ENCODE measurements at regions not wholly inside any gene's neighbourhood (a gene's known extent, or its start where the extent isn't known, plus 50 kb on each side); places are given as distances from the start of the nearest gene placed in this dataset.

DNA sequence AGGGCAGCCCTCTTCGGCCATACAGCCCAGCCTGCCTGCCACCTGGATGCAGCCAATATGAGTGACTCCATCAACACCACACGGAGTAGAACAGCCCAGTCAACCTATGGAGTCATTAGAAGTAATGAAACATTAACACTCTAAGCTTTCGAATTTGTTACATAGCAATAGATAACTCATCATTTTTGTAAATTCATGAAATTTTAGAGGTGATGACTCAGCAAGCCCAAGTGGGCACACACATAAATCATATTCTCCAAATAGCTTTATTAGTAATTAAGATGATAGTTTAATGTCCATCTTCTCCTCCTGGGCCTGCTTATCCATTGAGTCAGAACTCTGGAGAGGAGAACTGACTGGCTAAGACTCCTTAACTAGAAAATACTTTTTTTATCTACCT is 335.0 kb upstream of the KCNH8 start:
- no peak for DNase-seq

DNA sequence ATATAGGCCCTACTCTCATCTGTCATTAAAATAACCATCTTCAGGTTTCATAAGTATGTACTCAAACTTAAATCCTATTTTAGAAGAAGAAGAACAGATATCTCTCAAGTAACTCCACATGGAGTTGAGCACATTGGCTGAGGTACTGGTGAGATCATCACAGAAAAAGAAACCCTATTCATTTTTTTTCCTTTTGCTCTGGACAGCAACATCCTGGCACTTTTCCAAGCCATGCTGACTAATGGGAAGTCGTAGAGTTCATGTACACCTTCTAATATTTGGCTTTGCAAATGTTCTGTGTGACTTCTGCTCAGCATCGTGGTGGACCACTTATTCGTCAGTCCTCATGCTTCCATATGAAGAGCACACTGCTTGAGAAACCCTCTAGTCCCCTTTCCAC is 336.0 kb upstream of the KCNH8 start:
- no peak for DNase-seq

DNA sequence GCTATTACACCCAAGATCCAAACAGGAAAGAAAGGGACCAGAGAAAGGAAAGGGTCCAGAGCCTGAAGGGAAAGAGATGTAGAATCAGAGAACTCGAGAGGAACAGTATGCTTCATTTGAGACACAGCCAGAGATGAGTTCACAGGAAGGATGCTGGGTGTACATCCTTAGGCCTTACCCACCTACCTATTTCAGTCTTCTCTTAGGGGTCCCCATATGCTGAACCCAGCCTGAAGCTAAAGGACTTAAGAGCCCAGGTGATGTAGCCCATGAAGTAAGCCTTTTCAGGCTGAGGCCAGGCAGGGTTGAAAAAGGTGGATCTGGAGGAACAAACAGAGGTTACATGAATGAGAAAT is 338.0 kb upstream of the KCNH8 start:
- no peak for DNase-seq

DNA sequence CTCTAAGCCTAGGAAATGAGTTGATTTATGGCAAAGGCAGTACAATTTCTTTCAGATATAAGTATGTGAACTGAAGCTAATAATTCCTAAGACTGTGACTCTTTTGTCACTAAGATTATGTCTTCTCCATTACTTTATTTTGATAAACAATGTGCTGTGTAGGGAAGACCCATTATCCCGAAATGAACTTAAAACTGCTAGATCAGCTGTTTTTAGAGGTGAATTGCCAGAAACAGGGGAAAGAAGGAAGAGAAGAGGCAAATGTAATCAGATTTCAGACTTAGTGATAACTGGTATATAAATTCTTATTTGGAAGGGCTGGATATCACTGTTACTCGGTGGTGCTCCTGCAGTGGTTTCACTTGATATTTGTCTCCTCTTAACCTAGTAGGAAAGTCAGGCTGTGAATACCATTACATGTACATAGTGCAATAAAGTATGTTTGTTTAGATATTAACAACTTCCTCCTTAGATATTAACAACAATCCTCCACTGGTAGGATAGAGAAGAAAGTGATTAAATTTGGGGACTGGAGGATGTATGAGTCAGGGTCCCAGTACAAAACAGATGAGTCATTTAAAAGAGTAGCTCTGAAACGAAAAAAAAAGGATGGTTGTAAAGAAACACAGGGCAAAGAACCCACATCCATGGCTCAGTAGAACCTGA is 338.5 kb upstream of the KCNH8 start:
- no peak for DNase-seq

DNA sequence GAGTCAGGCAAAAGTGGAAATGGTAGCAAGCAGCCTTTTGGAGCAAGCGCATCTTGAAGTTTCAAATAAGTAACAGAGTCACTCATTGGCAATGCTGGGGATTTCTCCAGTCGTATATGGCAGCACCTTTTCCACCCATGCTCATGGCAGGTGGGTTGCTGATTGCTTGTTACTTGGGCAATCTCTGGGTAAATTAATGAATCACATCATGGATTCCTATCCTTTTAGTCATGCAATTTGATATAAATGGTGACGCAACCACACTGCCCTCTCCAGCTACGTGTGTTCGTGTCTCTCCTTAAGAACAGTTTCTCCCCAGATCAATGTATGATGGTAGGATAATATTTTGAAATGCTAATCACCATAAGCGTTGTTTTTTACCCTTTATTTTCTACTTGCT is 339.9 kb upstream of the KCNH8 start:
- no peak for DNase-seq

GRCh38 chr3:18807593-18807992 is 340.7 kb upstream of the KCNH8 start:
- no peak for DNase-seq

- no peak for DNase-seq
Measured at GRCh38 chr3:18806633-18807032, 341.7 kb upstream of the KCNH8 start.

- no peak for DNase-seq
Measured at GRCh38 chr3:18797378-18797777, 350.9 kb upstream of the KCNH8 start.

- DNase-seq = no peak
Measured at GRCh38 chr3:18795078-18795477, 353.2 kb upstream of the KCNH8 start.

GRCh38 chr3:18791752-18792151 is 356.6 kb upstream of the KCNH8 start:
- no peak for DNase-seq

DNA sequence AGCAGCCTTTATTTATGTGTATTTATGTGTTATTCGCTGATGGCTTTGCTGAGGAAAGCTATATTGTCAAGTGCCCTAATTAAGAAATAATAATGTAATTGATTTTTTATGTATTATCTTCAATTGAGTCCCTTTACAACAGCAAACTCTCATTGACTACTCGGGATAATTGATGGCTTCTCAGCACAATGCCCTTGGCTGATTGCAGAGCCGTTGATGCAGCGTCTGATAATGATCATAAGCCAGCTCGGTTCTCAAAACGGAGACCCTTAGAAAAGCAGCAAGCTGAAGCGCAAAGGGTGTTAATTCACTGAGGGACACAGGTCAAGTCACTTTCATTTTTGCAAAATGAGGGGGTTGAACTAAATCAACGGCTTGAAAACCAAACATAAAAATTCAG is 357.1 kb upstream of the KCNH8 start:
- no peak for DNase-seq

DNA sequence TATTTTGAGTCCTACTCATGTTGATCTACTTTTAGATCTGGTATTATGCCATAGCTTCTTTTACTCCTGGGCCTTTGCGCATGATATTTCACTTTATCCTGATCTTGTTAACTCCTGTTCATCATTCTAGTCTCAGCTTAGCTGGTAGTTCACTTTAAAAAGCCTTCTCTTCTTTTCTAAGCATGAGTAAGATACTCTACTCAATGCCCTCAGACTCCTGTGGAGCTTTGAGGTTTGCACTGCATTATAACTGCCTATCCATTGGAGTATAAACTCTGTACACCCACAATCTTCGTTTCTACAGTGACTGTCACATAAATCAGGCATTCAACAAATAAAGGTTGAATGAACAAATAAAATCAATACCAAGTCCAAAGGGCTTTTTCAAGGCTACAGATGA is 357.9 kb upstream of the KCNH8 start:
- no peak for DNase-seq

GRCh38 chr3:18789734-18790133 is 358.6 kb upstream of the KCNH8 start:
- no peak for DNase-seq

DNA sequence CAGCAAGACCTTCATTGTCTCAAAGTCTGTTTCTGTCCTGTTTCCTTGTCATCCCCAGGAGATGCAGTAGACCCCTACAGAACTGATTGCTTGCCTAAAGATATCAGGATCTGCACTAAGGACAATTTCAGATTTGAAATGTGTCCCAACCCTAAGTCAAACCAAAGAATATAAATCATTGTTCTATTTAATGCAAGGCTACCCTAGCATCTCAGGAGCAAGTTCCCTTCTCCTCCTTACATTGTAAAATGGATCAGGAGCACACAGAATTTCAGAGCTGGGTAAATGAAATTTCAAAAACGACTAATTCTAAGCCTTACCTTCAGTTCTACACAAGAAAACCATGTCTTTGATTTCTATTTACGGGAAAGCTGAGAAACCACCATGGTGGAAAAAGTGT is 360.9 kb upstream of the KCNH8 start:
- DNase-seq = no peak

DNA sequence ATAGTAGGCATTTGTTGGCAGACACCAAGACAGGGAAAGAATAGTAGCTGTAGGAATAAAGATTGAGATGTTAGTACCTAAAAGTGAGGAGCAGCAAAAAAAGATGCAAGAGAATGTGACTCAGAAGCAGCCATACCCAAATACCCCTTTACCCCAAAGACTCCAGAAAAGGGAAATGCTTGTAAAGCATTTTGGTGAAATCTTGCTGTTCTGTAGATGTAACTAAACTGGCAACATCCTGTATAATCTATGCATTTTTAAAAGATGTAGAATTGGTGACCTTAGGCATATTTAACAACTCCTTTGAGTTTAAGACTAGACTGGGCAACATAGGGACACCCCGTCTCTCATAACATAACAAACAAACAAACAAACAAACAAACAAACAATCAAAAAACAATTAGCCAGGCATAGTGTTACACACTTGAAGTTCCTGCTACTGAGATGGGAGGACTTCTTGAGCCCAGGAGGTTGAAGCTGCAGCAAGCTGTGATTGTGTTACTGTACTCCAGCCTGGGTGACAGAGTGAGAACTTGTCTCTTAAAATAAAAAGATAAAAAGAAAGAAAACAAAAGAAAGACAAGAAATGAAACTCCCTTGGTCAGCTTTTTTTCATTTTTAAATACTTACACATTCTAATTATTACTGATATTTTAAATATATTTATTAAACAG is 361.5 kb upstream of the KCNH8 start:
- no peak for DNase-seq

DNA sequence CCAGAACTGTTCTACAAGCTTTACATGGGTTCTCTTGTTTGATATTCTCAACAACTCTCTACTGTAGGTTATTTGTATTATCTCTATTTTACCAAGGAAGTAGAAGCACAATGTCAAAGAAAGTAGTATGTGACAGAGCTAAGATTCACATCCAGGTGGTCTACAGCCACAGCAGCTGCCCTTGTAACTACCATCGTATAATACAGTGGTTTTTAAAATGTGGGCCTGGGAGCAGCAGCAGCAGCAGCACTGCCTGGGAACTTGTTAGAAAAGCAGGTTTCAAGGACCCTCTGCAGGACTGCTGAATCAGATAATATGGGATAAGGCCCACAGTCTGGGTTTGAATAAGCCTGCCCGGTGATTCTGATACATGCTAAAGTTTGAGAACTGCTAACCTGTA is 357.1 kb upstream of the SATB1 start:
- no peak for DNase-seq

DNA sequence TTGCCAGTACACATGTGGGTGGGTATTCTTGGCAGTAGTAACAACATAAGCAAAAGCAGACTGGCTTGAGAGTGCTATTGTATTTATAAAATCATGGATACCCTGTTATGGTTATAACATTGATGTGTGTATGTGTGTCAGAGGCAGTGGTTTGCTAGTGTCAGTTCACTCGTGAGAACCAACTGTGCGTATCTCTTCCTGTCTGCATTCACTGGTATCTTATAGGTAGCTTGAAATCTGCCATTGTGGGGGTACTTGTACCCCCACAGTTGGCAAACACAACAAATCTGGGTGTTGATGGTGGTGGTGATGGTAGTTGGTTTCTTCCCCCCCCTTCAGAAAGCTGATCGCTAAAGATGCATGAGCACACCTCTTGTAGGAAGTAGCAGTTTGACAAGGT is 355.8 kb upstream of the SATB1 start:
- DNase-seq = no peak

GRCh38 chr3:18779704-18780103 is 354.6 kb upstream of the SATB1 start:
- no peak for DNase-seq

- DNase-seq = no peak
Measured at GRCh38 chr3:18778598-18778997, 353.5 kb upstream of the SATB1 start.

DNA sequence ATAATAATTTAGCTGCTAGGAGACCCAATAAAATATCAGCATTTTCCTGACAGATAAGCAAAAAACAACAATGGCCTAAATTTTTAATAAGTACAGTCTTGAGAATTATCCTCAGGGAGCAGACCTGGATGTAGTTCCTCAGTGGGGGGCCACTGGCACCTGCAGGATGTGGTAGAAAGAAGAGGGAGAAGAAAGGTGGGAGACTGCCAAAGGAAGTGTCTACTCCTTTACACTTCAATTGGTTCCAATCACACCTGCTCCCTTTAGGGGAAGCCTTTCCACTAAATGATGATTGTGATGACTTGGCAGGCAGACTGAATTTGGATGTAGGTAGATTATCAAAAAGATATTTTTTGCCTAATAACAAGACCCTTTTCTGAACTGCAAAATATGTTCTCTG is 353.0 kb upstream of the SATB1 start:
- DNase-seq = no peak

GRCh38 chr3:18775501-18775900 is 350.4 kb upstream of the SATB1 start:
- no peak for DNase-seq

DNA sequence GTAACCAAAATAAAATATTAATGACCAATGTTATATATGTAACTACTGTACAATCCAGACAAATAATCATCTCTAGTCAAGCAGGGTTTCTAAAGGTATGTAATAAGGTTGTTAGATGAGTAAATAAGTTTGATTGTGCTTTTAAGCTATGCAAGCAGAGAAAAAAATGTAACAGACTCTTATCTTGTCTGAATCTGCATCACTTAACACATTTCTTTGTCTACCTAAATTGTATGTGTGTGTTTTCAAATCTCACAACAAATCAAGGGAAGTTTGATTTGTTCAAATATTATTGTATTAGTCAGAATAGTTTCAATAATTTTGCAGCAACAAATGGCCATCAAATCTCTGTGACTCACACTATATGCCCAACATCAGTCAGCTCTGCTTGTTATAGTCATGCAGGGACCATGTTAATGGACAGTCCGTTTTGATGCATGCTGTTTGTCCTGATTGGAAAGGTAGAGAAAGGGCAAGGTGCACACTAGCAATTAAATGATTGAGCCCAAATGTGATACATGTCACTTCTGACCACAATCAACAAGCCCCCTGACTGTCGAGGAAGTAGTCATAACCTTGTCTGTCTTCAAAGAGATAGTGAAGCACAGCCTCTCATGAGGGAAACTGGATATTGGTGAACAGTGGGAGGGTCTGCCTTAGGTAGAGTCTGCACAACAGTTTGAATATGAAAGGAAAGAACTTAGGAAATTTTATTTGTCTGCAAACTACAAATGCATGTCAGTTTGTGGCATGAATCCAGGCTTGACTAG is 349.4 kb upstream of the SATB1 start:
- DNase-seq = no peak

GRCh38 chr3:18772699-18773305 is 347.7 kb upstream of the SATB1 start:
- no peak for DNase-seq

DNA sequence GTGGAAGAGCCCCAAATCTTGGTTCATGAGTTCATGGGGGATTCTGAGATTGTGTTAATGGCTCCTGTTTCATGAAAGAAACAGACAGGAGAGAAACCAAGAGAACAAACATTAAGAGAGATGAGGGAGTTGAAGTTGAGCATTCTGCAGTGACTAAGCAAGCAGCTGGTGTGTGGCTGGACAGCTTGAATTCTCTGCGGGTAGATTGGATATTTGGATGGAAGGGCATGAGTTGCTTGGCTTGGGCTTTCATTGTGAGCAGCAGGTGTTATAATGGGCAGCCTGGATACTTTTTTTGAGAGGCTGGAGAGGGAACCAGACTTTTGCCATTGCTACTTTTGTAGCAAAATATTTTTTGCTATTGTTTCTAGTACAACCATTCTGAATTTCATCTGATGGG is 346.8 kb upstream of the SATB1 start:
- DNase-seq = no peak
